ENCODE measurements at regions not wholly inside any gene's neighbourhood (a gene's known extent, or its start where the extent isn't known, plus 50 kb on each side); places are given as distances from the start of the nearest gene placed in this dataset.

DNA sequence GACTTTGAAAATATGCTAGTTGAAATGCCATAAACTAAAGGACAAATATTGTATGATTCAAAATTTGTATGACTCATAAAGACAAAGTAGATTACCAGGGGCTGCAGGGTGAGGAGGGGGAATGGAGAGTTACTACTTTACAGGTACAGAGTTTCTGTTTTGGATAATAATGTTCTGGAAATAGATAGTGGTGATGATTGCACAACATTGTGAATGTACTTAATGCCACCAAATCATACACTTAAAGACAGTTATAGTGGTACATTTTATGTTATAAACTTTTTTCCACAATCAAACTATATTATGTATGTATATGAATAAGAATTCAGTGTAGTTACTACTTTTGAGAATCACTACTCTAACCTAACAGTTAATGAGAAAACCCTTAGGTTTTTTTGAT, 368.1 kb downstream of the ZFHX3 start:
- no peak for DNase-seq (ENCODE audit: low spot score)
- TF ChIP-seq, protein P1, sequence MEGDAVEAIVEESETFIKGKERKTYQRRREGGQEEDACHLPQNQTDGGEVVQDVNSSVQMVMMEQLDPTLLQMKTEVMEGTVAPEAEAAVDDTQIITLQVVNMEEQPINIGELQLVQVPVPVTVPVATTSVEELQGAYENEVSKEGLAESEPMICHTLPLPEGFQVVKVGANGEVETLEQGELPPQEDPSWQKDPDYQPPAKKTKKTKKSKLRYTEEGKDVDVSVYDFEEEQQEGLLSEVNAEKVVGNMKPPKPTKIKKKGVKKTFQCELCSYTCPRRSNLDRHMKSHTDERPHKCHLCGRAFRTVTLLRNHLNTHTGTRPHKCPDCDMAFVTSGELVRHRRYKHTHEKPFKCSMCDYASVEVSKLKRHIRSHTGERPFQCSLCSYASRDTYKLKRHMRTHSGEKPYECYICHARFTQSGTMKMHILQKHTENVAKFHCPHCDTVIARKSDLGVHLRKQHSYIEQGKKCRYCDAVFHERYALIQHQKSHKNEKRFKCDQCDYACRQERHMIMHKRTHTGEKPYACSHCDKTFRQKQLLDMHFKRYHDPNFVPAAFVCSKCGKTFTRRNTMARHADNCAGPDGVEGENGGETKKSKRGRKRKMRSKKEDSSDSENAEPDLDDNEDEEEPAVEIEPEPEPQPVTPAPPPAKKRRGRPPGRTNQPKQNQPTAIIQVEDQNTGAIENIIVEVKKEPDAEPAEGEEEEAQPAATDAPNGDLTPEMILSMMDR (IDR thresholded peaks at IDR 0.05; ENCODE audit: extremely low read depth, insufficient read depth, missing control alignments), result no peak
- in situ Hi-C loops (cut with MboI; ENCODE audit: low pct_unique_long_range_greater_than_20kb, low sequenced_read_pairs, unreplicated experiment), result no loop called here

DNA sequence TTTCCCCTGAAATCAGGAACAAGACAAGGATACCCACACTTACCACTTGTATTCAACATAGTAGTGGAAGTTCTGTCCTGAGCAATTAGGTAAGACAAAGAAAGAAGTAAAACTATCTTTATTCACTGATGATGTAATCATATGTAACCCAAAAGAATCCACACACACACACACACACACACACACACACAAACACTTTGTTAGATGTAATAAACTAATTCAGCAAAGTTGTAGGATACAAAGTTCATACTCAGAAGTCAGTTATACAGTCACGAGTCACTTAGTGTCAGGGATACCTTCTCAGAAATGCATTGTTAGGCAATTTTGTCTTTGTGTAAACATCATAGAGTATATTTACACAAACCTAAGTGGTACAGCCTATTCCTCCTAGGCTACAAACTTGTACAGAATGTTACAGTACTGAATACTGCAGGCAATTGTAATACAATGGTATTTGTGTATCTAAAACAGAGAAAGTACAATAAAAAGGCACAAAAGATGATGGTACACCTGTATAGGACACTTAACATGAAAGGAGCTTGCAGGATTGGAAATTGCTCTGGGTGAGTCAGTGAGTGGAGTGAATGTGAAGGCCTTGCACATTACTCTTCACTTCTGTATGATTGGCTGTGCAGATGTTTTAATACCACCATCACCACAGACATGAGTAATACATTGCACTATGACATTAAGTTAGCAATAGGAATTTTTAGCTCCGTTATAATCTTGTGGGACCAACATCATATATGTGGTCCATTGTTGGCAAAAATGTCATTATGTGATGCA, 370.1 kb downstream of the ZFHX3 start:
- in situ Hi-C loops (cut with MboI; ENCODE audit: low pct_unique_long_range_greater_than_20kb, low sequenced_read_pairs, unreplicated experiment), result no loop called here
- DNase-seq (ENCODE audit: low spot score), result no peak
- TF ChIP-seq, protein P1 (IDR thresholded peaks at IDR 0.05; ENCODE audit: extremely low read depth, insufficient read depth, missing control alignments), result no peak

DNA sequence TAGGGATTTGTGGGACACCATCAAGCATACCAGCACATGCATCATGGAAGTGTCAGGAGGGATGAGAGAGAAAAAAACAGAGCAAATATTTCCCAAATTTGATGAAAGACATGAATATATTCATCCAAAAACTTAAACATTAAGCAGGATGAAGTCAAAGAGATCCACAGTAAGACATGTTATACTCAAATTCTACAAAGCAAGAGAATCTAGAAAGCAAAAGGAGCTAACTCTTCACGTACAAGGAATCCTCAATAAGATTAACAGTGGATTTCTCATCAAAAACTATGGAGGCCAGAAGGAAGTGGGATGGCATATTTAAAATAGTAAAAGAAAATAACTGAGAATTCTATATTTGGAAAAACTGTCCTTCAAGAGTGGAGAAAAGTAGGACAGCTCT, 374.8 kb downstream of the ZFHX3 start:
- TF ChIP-seq, protein P1 (IDR thresholded peaks at IDR 0.05; ENCODE audit: extremely low read depth, insufficient read depth, missing control alignments), result no peak
- in situ Hi-C loops (cut with MboI; ENCODE audit: low pct_unique_long_range_greater_than_20kb, low sequenced_read_pairs, unreplicated experiment), result no loop called here
- DNase-seq (ENCODE audit: low spot score), result no peak

DNA sequence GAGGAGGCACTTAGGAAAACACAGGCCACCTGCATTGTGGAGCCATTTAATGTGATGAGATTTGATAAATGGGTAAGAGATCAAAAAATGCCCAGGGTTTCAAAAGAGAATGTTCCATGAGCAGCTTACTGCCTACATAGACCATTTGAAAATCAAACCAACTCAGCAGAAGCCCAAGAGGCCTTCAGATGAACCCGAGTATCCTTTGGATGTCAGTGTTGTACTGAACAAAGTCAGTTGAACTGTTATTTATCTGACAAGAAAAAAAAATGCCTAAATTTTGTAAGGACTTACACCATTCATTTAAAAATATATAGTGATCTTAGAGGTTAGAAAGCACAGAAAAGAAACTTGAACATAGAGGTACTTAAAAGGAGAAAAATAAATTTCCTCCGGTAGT, 381.7 kb downstream of the ZFHX3 start:
- TF ChIP-seq, protein P1 (IDR thresholded peaks at IDR 0.05; ENCODE audit: extremely low read depth, insufficient read depth, missing control alignments), result no peak
- no peak for DNase-seq (ENCODE audit: low spot score)
- in situ Hi-C loops (cut with MboI; ENCODE audit: low pct_unique_long_range_greater_than_20kb, low sequenced_read_pairs, unreplicated experiment), result loop anchor here (10.0 kb wide), 1 partner anchor 369 kb away; no protein-coding TSS in a partner anchor

DNA sequence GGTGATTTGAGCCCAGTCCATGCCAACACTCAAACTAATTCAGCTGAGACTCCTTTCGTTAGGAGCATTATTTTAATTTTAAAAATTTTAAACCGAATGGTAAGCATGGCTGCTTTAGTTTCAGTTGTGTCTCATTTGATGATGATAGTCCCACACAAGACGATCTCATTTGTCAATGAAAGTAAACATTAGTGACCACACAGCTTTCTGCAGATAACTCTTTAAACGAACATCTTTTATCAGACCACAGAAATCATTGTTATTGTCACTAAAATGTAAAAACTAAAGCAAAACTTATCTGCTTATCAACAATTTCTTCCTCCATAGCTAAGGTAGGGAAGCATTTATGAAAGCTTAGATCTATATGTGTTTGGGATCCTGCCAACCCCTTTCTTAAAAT, 382.2 kb downstream of the ZFHX3 start:
- in situ Hi-C loops (cut with MboI; ENCODE audit: low pct_unique_long_range_greater_than_20kb, low sequenced_read_pairs, unreplicated experiment), result loop anchor here (10.0 kb wide), 1 partner anchor 369 kb away; no protein-coding TSS in a partner anchor
- TF ChIP-seq, protein P1 (IDR thresholded peaks at IDR 0.05; ENCODE audit: extremely low read depth, insufficient read depth, missing control alignments), result no peak
- DNase-seq (ENCODE audit: low spot score), result no peak

DNA sequence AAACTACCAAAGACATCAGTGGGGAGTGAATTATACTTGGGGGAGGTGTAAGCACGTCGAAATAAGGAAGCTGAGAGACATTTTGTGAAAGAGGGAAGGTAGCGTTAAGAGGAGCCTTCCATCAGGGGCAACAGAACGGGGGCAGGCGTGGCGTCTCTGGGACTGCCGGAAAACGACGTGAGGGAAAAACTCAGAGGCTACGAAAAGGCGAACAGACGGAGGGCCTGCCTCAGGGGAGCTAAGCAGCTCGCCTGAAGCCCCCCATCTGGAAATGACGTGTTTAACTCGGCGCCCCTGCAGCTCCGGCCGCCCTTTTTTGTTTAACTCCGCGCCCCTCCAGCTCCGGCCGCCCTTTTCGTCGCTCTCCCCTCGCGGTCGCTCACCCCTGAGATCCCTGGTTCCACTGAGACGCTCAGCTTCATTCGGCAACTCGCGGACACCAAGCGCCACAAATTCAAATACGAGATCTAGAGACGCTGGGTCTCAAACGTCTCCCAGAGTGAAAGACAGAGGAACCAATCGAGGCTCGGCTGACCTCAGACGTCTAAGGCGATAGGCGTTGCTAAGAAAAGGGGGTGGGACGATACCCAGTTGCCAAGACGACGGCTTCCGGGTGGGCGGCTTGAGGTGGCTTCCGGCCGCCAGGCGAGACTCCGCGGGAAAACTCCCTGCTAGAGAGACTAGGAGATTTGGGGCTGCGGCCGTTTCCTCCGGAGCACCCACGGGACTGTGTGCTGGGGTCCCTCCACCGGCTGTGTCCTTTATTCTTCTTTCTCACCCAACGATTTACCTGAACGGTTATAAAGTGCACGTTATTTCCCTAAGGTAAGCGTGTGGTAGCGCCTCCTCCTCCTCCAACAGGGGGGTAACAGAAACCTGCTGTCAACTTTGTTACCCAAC, 383.2 kb downstream of the ZFHX3 start:
- in situ Hi-C loops (cut with MboI; ENCODE audit: low pct_unique_long_range_greater_than_20kb, low sequenced_read_pairs, unreplicated experiment), result loop anchor here (10.0 kb wide), 1 partner anchor 370 kb away; no protein-coding TSS in a partner anchor
- TF ChIP-seq, protein P1 (IDR thresholded peaks at IDR 0.05; ENCODE audit: extremely low read depth, insufficient read depth, missing control alignments), result no peak

More for the DNA sequence above, 383.2 kb downstream of the ZFHX3 start:
- peak; percentile 93 for DNase-seq (ENCODE audit: low spot score)

Measured in GM13977 (cell line).